ENCODE measurements at regions not wholly inside any gene's neighbourhood (a gene's known extent, or its start where the extent isn't known, plus 50 kb on each side); places are given as distances from the start of the nearest gene placed in this dataset.

DNA sequence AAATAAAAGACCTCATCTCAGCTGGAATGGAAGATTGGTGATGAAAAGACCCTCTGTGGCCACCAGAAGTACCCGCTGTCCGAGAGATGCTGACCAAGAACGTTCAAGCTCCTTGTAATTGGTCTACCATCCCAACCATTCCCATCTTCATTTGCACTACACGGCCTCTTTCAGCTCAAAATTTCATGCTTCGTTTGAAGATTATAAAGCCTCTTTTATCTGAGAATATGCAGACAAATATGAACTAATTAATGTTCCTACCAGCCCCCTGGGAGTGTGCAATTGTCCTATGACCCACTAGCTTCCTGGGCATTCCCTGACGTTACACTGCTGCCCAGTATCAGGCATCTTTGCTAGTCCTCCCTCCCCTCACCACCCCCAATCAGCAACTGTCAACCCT, 583.7 kb downstream of the MID1IP1 start:
- TF ChIP-seq, protein P1, sequence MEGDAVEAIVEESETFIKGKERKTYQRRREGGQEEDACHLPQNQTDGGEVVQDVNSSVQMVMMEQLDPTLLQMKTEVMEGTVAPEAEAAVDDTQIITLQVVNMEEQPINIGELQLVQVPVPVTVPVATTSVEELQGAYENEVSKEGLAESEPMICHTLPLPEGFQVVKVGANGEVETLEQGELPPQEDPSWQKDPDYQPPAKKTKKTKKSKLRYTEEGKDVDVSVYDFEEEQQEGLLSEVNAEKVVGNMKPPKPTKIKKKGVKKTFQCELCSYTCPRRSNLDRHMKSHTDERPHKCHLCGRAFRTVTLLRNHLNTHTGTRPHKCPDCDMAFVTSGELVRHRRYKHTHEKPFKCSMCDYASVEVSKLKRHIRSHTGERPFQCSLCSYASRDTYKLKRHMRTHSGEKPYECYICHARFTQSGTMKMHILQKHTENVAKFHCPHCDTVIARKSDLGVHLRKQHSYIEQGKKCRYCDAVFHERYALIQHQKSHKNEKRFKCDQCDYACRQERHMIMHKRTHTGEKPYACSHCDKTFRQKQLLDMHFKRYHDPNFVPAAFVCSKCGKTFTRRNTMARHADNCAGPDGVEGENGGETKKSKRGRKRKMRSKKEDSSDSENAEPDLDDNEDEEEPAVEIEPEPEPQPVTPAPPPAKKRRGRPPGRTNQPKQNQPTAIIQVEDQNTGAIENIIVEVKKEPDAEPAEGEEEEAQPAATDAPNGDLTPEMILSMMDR (IDR thresholded peaks at IDR 0.05; ENCODE audit: insufficient read depth, missing control alignments), result no peak
- DNase-seq (ENCODE audit: insufficient read length, low spot score) (no peak), FAIRE-seq (no peak)

DNA sequence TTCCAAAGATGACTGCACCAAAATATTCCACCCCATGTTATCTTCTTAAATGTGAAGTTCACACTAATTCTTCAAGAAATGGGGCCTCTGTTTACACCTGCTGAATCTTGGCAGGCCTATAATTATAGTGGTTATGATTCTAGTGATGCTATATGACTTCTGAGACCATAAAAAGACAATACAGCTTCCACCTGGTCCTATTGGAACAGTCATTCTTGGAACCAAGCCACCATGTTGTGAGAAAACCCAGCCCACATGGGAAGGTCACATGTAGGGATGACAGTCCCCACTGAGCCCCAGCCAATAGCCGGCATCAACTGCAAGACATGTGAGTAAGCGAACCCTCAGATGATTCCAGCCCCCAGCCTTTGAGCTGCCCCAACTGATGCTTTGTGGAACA, 587.5 kb downstream of the MID1IP1 start:
- FAIRE-seq (no peak), DNase-seq (ENCODE audit: insufficient read length, low spot score) (no peak)
- TF ChIP-seq, protein P1 (IDR thresholded peaks at IDR 0.05; ENCODE audit: insufficient read depth, missing control alignments), result no peak

DNA sequence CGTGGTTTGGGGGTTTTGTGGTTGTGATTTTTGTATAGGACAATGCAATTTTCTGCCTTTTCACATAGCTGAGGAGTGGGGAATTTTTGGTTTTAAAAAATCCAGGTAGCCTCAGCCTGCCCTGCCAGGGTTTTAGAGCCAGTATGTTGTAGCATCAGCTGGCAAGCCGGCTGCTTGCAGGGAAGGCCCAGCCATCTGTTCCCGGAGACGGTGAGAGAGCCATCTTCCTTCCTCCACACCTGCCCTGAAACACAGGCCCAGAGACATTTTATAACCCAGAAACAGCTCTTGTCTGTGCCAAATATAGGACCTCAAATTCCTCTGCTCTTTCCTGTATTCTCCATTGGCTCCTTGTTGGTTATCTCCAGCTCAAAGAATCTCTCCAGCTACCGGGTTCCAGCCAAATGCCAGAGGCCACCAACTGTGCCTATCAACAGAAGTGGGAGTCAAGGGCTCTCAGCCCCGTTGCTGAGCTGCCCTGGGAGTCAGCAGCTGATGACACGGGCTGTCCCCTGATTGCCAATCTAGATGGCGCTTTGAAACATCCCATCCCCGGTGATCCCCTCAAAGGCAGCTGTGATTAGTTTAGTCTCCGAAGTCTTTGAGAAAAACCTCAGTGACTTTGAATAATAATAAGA, 595.2 kb downstream of the MID1IP1 start:
- FAIRE-seq (no peak), DNase-seq (ENCODE audit: insufficient read length, low spot score) (no peak)
- TF ChIP-seq, protein P1 (IDR thresholded peaks at IDR 0.05; ENCODE audit: insufficient read depth, missing control alignments), result no peak

DNA sequence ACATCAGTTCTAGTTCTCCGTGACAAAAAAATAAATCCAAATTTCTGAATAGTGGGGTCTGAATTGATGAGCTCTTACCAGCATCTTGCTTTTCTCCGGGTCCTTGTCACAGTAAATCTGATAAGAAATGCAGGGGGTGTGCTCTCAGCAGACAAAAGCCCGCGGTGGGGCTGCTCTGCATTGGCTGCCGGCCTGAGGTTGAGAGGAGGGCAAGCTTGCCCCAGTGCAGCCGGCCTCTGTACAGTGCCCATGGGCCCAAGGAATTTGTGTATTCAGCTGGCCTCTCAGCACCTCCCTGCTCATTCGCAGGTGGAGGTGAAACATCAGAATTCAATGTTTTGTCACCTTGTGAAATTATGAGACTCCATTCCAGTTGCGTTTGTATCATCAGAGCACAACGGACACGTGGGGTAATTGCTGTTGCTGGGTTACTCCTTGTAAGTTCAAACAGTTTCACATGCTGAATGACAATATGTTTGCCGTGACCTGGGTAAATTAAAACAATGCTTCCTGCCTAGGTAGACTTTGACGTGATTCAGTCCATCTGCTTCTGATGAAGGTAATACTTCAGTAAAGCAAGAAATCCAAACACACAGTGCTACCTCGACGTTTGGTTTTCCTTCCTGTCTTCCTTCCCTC, 596.4 kb downstream of the MID1IP1 start:
- TF ChIP-seq, protein P1 (IDR thresholded peaks at IDR 0.05; ENCODE audit: insufficient read depth, missing control alignments), result no peak
- no peak for DNase-seq (ENCODE audit: insufficient read length, low spot score)
- no peak for FAIRE-seq

DNA sequence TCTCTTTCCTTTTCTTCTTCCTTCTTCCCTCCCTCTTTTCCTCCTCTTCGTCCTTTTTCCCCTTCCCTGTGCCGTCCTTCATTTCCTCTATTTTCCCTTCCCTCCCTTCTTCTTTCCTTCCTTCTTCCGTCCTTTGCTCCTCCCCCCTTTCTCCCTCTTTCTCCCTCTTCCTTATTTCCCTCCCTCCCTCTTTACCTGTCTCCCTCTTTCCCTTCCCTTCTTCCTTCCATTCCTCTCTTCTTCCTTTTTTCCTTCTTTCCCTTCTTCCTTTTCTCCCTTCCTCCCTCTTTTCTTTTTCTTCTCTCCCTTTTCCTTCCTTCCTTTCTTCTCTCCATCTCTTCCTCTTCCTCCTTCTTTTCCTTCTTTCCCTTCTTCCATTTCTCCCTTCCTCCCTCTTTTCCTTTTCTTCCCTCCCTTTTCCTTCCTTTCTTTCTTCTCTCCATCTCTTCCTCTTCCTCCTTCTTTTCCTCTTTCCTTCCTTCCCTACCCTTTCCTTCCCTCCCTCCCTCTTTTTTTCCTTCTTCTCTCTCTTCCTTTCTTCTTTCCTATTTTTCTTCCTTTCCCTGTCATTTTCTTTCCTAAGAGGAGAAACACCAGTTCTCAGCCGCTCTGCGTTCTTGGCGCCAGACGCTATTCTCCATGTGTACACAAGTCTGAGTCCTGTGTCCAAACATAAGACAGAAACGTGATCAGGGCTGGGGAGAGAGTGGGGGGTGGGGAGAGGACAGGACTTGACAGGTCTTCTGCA, 597.1 kb downstream of the MID1IP1 start:
- FAIRE-seq (no peak), DNase-seq (ENCODE audit: insufficient read length, low spot score) (no peak)
- TF ChIP-seq, protein P1 (IDR thresholded peaks at IDR 0.05; ENCODE audit: insufficient read depth, missing control alignments), result no peak

DNA sequence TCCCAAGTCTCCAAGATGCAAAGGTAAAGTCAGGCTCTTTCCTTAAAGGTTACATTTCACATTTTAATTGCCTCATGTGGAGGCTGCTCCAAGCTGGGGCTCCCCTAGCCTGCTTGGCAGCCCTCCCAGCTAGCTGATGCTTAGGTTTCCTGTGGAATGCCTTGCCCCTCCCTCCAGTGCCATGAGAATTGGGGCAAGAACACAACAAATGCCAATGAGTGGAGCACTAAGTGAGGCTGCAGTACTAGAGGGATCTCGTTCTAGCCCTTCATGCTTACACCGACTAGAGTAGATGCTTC, 597.7 kb downstream of the MID1IP1 start:
- TF ChIP-seq, protein P1 (IDR thresholded peaks at IDR 0.05; ENCODE audit: insufficient read depth, missing control alignments), result no peak

DNA sequence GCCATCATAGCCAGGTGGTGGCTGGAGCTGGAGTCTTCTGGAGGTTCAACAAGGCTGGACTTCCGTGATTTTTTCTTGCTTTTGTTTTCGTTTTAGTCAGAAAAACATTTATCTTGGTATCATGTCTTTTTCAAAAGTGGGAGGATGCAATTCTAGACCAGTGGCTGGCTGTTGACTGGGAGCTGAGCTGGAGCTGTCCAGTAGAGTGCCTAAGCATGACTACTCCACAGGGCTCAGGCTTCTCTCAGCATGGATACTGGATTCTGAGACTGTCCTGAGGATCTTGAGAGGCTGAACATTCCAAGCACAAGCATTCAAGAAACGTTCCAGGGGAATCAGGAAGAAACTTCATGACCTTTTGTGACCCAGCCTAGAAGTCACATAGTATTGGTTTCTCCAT, 598.1 kb downstream of the MID1IP1 start:
- TF ChIP-seq, protein P1 (IDR thresholded peaks at IDR 0.05; ENCODE audit: insufficient read depth, missing control alignments), result no peak
- DNase-seq (ENCODE audit: insufficient read length, low spot score) (no peak), FAIRE-seq (no peak)

More for the DNA sequence above, 597.7 kb downstream of the MID1IP1 start:
- DNase-seq (ENCODE audit: insufficient read length, low spot score) (no peak), FAIRE-seq (no peak)
